NCI-H82 (cell line): ENCODE measurements at regions not wholly inside any gene's neighbourhood (a gene's known extent, or its start where the extent isn't known, plus 50 kb on each side); places are given as distances from the start of the nearest gene placed in this dataset.

Source experiments
- DNase-seq: peaks from one replicate; lab custom pipeline; 2025; lab: John Stamatoyannopoulos, UW

DNA sequence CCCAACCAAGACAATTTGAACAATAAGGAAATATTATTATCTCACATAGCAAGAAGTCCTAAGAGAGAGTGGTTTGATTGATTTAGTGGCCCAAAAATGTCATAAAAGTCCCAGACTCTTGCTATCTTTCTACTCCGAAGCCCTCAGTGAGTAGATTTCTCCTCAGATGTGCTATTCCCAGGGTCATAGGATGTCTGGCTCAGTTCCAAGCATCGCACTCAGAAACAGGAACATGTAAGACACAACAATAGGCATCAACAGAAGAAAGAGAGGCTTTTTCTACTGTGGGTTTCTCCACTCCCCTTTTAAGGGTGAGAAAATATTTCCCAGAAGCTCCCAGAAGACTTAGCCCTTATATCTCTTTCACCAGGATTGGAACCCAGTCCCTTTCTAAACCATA, 188.1 kb upstream of the CDKN3 start:
- DNase-seq = no peak

DNA sequence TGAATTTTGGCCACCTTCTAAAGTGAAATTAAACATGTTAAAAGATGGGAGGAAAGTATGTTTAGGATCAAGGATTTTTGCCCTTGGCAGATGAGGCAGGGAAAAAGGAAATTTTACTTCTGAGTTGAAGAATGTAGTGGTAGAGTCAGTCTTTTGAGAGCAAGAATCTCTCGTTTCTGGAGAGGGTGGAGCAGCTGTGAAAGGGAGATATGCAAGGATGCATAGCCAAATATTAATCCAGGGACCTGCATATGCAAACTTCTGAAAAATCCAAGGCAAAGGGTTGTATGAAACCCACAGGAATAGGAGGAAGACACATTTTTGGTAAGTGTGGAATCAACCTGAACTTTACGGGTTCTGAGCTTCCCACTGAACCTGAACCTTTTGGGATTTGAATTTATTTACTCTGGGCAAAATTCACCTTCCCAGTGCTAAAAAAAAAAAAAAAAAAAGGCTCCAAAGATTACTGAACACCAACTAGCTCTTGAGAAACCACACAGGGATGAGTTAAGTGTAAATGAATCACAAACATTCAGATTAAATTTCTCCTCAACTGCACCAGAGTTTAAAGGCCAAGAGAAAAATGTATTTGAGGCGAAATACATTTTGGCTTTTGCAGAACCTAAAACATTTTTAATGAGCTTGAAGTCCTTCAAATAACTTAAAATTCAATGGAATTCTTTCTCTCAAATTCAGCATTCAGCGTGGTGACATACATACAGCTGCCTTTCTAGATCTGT, 187.1 kb upstream of the CDKN3 start:
- DNase-seq = no peak

DNA sequence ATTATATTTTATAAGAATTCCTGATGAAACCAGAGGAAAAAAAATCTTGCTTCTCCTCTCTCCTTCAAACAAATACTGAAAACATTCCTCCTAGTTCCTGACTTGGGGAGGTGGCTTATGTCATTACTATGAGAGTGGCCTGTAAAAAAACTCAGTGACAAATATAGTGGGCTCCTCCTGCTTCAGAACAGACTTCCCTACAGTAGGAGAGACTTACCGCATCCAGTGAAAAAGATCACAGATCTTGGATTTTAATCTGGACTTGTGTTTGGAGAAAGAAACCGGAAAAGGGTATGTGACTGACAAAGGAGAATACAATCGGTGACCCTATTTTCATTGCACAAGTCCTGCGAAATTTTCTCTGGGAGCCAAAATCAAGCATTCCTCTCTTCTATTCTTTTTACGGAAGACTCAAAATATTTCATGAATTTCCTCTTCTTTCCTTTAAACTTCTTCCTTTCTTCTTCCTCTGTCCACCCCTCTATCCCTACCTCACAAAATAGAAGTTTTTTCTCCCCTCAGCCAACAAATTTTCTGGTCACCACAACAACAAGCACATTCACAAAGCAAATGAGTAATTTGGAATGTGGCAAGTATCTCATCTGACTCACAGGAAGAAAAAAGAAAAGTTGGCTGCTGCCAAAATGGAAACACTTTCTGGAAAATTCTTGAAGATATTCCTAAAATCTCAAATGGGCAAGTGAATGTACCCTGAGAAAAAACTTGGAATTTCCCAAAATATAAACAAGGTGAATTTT, 185.1 kb upstream of the CDKN3 start:
- no peak for DNase-seq

DNA sequence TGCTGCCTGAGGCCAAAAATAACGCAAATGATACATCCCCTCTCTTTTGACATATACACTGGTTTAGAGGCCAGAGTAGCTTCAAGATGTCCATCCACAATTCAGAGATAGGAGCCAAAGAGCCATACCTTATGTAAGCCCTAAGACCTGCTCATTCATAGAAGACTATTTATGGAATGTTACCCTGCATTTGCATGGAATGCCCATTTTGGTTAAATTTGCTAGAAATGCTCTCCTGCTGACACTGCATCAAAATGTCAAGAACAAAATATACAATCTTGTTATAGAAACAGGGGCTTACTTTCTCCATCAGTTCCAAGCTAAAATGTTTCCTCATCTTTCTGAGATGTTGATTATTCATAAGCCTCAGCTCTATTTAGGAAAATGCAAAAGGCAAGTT, 183.3 kb upstream of the CDKN3 start:
- DNase-seq = no peak

DNA sequence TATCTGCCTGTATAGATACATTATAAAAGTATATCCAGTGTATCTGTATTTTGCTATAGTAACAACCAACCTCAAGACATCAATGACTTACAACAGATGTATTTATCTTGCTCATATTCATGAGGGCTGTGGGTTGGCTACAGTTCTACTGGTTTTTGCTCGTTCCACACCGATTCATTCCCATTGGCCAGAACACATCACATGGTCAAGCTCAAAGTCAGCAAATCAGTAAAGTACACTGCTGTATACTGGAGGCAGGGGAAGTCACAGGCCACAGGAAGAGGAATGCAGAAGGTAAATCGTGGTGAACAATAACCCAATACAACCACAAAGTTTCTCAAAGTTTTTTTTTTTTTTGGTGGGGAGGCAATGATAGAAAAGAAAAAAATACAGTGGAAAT, 180.0 kb upstream of the CDKN3 start:
- DNase-seq = no peak

DNA sequence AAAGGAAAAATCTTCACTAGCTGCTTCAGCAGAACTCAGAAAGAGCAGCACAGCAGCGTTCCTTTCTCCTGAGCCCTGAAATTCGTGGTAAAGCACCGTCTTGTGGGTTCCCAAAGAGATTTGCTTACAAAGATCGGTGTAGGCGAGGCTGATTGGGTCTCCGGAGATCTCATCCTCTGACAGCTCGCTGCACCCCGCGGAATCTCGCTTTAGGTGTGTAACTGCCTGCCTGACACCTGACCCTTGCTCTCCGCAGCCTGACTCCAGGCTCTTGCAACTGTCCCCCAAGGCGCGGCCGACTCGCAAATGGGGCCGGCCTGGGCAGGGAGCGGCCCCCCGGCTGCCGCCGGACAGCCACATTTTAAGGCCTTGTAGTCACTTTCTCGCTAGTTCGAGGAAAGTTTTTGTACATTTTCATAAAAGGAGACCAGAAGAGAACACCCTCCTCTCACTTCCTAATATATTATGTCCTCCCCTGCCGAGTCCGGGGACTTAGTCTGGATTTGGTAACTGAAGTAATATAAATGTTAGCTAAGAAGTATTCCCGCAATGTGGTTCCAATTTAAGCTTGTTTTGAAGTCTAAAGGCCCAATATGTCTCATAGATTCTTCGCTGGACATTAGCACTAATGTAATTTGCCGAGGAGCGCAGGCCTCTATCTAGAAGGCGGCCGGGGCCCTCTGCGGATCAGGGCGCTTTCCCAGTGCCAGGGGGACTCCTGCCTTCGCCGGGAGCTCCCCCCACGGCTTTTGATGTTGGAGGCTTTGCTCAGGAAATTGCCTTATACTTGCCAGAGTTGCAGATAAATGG, 177.3 kb upstream of the CDKN3 start:
- no peak for DNase-seq

DNA sequence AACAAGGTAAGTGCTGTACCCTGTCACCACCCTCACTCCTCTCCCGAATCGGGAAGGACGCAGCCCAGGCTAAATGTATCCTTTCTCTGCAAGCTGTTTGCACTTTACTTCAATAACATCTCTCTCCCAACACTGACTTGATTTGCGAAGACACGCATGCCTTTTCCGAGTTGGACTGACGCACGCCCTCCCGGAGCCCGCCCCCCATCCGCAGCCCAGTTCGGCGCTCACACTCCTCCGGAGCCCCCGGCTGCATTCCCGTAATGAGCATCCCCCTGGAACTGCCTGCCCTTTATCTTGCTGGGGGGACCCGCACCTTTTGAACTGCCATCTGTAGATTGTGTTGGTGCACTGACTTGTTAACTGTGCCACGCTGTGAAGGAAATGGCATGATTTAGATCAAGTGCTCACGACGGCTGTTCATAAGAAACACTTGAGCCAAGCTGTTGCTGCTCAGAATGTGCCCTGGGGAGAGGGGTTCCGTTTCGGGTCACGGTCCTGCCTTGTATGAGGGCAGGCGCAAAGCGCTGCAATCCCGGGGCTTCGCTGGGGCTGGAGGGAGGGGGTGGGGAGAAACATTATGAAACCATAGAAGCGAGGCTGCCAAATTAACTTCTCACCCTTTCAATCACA, 176.6 kb upstream of the CDKN3 start:
- no peak for DNase-seq

DNA sequence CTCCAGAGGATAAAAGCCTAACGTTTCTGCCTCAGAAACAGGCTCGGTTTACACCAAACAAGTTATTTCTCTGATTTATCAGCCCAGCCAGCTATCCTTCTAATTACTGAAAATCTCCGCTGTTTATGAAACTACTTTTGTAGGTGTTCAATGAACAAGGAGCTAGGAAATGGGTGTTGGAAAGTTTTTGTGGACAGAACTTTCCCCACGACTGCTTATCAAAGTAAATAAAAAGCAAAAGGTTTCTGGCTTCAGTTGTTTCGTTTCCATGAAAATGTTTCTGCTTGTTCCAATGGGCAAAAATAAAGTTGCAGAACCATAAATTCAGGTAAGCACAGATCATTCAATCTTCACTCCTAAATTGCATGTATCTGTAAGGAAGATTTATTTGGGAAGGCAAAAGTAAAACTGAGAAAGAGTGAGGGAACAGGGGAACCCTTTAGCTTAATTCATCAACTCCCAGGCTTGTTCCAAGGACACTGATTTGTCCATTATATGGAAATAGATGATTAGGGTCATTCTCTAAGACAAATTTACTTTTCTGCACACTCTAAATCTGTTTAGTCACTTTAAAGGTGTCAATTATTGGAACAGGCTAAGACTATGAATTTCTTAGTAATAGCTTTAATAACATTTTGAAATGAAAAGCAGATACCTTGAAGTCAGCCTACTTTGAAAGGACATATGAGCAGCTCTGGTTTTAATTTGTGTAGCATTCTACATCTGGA, 175.9 kb upstream of the CDKN3 start:
- DNase-seq = no peak

DNA sequence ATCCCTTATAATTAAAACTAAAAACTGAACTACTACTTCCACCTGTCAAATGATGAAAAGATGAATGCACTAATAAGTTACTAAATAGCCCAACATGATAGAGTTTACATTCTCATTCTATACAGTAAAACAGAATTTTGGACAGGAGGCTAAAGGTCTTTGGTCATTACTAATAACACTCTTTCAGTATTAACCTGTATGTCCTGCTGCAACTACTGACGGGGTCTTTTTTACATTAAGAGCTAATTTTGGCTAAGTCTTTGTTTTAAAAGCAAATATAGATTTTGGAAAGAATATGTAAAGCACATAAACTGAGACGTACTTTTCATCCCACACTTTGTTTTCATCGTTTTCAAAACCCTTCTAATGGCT, 175.4 kb upstream of the CDKN3 start:
- no peak for DNase-seq

DNA sequence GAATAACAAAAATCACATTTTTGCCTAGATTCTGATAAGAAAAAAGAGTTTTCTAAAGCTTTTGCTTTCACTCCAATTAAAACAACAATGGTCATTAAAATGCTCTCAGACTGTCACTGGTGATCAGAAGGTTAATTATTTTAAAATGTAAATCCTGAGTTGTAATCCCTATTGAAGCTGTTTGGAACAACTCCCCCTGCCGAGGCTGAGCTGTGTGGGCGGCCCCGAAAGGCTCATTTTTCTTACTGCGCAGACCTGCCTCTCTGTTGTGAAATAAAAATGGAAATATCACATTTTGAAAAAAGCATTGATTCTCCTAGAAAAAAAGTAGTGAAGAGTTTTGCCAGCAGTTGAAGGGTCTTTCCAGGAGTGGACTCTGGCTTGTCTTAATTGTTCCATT, 174.8 kb upstream of the CDKN3 start:
- DNase-seq = peak; percentile 17

DNA sequence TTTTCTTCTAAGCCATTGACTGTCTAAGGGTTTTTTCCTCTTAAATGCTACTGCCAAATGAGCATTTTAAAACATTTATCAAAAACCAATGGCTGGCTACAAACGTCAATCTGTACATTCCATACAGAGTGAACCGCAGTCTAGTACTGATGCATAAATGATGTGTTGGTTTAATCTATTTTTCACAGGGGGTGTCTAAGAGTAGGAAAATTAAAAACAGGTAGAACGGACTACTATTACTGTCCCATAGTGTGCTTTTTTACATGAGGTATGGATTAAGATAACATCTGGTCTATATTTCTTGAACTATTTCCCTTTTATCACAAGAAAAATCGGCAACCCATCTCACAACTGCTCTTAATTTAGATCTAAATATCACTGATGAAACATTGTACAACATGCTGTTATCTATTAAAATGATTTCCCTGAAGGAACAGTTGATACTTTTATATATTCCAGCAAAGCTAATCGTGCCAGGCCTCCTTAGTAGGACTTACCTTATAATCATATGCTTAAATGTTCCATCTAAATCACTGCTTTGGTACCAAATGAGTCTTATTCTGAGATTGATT, 172.9 kb upstream of the CDKN3 start:
- no peak for DNase-seq

DNA sequence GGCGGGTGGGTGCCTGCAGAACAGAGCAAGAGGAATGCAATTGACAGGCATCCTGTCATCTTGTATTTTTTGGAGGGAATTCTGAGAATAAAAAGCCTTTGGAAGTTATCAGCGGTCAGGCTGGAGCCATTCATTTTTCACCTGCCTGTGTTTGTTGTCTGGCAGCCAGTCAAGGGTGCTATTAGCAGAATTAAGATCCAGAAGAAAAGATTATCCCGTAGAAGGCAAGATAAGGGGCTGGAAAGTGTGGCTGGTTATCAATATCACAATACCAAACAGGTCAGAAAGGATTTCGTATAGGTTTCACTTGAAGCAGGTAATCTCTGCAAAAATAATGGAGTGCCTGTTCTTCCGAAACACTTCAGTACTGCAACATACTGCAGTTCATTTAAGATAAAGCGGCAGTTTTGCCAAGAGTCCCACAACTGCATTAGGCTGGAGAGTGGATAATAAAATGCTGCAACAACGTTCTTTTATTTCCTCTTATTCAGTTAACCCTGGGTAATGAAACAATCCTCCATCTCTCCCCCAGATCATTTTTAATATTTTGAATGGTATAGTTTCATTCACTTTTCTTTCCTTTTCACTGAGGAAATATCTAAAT, 171.2 kb upstream of the CDKN3 start:
- peak; percentile 15 for DNase-seq

DNA sequence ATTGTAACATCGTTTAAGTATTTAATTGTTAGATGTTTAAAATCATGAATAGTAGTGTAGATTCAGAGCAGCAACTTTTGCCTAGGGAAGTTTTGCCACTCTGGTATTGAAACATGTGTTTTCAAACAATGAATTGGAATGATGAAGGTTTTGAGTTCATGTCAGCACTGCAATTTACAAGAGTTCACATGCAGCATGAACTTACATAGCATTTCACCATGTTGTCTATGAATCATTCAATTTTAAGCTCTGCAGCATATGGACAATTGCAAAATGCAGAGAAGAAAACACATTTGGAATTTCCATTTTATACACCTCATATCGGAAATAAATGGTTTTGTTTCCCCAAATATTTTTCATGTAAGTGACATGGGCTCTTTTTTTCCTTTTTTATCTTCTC, 170.7 kb upstream of the CDKN3 start:
- DNase-seq = no peak

DNA sequence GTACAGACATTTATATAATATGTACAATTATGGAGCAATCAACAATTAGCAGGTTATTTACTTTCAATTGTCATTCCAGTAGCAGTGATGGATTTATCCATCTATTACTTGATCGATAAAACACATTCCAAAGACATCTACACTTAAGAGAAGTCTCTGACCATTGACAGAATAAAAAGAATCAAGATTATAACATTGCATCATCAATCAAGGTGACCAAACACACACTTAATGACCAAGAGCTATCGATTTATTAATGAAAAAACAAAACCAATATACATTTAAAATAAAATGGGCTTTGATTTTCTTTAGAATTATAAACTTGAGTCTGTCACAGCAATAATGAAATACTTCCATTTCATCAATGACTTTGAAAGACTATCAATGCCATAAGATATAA, 170.2 kb upstream of the CDKN3 start:
- no peak for DNase-seq

DNA sequence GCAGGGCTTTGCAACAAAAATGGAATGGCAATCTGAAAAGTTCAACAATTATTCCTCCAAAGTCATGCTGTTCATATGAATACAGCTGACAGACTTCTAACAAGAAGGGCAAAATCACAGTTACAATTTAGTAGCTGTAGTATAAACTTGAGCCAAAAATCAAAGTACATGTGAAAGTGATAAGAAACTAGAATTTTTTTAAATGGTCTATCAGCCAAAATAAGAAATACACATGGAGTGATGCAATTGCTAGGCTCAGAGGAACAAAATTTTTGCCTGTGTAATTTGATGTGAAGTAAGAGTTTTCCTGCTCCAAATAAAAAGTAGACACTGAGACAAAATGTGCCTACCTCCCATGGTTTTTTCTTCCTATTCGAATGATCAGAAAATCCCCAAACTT, 167.7 kb upstream of the CDKN3 start:
- no peak for DNase-seq

DNA sequence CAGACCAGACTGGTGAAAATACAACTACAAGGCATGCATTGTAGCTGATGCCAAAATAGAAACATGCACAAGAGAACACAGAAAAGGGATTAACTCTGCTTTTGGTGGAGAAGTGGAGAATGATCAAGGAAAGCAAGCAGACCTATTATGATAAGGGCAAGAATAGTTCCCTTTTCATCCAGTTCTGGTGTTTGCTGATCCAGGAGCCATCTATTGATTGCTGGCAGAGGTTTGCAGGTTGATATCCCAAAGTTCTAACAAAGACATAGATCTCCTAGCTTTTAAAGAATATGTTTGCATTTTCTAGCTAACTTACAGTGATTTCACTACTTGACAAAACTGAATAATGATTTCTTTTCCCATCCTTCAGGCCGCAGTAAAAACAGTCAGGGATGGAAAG, 166.2 kb upstream of the CDKN3 start:
- no peak for DNase-seq

DNA sequence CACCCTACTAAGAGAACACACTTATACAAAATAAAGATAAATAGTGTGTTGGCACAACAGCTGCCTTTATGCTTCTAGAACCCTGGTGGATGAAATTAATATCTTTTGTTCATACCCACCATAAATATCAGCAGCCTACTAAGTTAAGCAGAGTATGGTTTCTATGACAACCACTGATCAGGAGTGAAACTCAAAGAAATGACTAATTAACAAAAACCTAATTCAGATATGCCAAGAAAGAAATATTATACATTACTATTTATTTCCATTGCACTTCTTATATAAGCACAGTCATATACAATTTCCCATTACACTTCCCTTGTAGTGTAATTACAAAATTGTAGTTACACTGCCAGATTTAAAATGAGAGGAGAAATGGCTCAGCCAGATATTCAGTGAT, 164.1 kb upstream of the CDKN3 start:
- no peak for DNase-seq

DNA sequence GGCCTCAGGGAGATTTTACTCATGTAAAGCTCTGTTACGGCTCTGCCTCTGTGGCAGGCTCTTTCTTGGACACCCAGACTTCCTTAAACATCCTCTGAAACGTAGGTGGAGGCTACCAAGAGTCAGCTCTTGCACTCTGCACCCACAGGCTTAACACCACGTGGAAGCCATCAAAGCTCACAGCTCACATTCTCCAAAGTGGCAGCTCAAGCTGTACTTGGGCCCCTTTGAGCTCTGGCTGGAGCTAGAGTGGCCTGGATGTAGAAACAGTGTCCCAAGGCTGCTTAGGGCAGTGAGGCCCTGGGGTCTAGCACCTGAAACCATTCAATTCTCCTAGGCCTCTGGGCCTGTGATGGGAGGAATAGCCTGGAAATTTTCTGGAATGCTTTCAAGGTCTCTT, 155.3 kb upstream of the CDKN3 start:
- DNase-seq = no peak

DNA sequence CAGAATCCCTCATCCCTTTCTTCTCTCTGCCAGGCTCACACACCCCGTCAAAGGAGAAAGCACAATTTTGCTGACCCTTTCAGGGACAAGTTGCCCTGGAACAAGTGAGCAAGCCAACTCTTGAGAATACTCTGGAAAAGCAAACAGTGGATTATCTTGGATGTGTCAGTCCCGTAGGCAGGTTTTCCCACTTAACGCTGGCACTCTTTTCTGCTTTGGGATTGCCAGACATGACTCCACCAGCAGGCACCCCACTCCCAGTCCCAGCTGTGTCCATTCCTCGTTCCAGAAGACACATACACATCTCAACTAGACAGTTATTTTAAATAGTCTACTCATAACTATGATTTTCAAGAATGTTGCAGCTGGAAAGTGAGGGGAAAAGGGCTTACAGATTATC, 145.5 kb upstream of the CDKN3 start:
- no peak for DNase-seq

DNA sequence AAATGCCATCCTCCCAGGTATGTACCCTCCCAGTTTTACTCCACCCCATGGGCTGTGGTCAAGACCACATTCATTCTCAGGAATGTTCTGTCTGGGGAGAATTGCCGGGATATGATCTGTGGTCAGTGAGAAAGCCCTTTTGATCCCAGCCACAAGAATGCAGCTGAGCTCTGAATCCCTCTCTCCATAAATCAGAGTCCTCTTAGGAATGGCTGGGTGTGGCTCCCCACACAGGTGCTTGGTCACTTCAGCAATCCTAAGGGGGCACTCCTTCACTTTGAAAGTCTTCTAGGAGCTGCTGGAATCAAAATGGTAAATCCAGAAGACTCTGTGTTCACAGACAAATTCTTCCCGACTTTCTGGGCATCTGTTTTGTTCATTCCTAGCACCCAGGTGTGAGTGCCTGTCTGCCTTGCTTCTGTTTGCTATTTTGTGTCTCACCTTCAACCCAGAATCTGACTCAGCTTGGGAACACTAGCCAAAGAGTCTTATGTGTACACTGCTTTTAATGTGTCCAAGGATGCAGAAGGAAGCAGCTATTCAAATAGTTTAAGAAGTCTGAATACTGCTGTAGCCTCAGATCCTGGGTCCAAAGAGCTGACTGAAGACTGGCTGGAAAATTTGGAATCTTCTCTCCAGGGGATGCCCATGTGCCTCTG, 144.6 kb upstream of the CDKN3 start:
- no peak for DNase-seq
